C4-2B (cell line): ENCODE measurements at regions not wholly inside any gene's neighbourhood (a gene's known extent, or its start where the extent isn't known, plus 50 kb on each side); places are given as distances from the start of the nearest gene placed in this dataset.
"Not testable (repeated sequence)": the region's sequence is repeated elsewhere in the genome, so short reads cannot be mapped to it uniquely, and the experiment has no call there.

Experiments
- H3K27ac ChIP-seq: fragments of 450-650 bp; 2 replicates; pipeline ENCODE4 v1.5.1; 2017
- CTCF ChIP-seq: fragments of 450-650 bp; conservative IDR thresholded peaks from 2 replicates; pipeline ENCODE4 v1.5.1; 2017; ENCODE audit warnings: mild to moderate bottlenecking
- ZFX ChIP-seq: fragments of 450-650 bp; IDR thresholded peaks from 2 replicates; pipeline ENCODE4 v1.6.1; 2017

- no peak for TF ChIP-seq CTCF
- no peak for TF ChIP-seq ZFX
- H3K27ac ChIP-seq: no peak overlapping the region
Measured at GRCh38 chr7:152912511-152912910, 153.0 kb downstream of the ACTR3B start.

- TF ChIP-seq ZFX: no peak
- TF ChIP-seq CTCF: no peak
- no peak overlapping the region for H3K27ac ChIP-seq
Measured at GRCh38 chr7:152913492-152913891, 153.9 kb downstream of the ACTR3B start.

GRCh38 chr7:152914014-152914844 is 154.7 kb downstream of the ACTR3B start:
- no peak overlapping the region for H3K27ac ChIP-seq
- TF ChIP-seq ZFX (no peak), CTCF (no peak)

GRCh38 chr7:152914845-152915102 is 155.2 kb downstream of the ACTR3B start:
- H3K27ac ChIP-seq: not testable (repeated sequence)

- no peak overlapping the region for H3K27ac ChIP-seq
- TF ChIP-seq CTCF (no peak), ZFX (no peak)
Measured at GRCh38 chr7:152922318-152923081, 162.9 kb downstream of the ACTR3B start.

GRCh38 chr7:152923711-152924110 is 164.2 kb downstream of the ACTR3B start:
- H3K27ac ChIP-seq: no peak overlapping the region
- TF ChIP-seq CTCF (no peak), ZFX (no peak)

- TF ChIP-seq ZFX (no peak), CTCF (no peak)
- no peak overlapping the region for H3K27ac ChIP-seq
Measured at GRCh38 chr7:152924238-152924637, 164.7 kb downstream of the ACTR3B start.
